ENCODE measurements at regions not wholly inside any gene's neighbourhood (a gene's known extent, or its start where the extent isn't known, plus 50 kb on each side); places are given as distances from the start of the nearest gene placed in this dataset.

DNA sequence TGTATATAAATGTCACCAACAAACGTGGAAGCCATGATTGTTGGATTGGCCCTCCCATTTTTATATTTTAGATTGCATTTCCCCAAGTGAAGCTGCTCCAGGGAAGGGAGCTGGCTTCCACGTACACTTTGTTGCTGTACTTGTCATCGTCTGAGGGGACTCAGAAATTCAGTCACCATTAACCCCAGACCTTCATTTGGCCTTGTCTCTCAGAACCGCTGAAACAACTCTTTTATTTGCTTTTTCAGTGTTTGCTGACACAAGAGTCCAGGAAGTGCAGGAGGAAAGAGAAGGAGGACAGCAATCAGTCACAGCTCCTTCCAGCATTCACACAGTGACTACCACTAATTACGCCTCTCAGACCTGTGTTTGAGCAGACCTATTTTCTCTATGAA lies 276.5 kb downstream of the TBL1XR1 start:
- 28% methylated on average over 4 of the region's 5 CpGs for WGBS (ENCODE audit: insufficient coverage)
- no peak overlapping the region for H3K4me3 ChIP-seq (ENCODE audit: low read depth, low read length)
- H3K4me1 ChIP-seq (ENCODE audit: control insufficient read depth, insufficient read depth, low read length) = no peaks in the 10 kb centered on the region
- no peaks in the 10 kb centered on the region for H3K9me3 ChIP-seq (ENCODE audit: control insufficient read depth, insufficient read depth, low read length)
- peak overlapping the region; percentile 45 for H3K27ac ChIP-seq (ENCODE audit: low read depth, low read length)
- no peaks in the 10 kb centered on the region for H3K36me3 ChIP-seq (ENCODE audit: control insufficient read depth, insufficient read depth, low read length)
- DNase-seq (ENCODE audit: low read depth in 4 of 6, low spot score in 6 of 6) = peak in 2 of 6 donors; percentile 57 to 68
- H3K27me3 ChIP-seq (ENCODE audit: control insufficient read depth, insufficient read depth, low read length) = no peaks in the 10 kb centered on the region

DNA sequence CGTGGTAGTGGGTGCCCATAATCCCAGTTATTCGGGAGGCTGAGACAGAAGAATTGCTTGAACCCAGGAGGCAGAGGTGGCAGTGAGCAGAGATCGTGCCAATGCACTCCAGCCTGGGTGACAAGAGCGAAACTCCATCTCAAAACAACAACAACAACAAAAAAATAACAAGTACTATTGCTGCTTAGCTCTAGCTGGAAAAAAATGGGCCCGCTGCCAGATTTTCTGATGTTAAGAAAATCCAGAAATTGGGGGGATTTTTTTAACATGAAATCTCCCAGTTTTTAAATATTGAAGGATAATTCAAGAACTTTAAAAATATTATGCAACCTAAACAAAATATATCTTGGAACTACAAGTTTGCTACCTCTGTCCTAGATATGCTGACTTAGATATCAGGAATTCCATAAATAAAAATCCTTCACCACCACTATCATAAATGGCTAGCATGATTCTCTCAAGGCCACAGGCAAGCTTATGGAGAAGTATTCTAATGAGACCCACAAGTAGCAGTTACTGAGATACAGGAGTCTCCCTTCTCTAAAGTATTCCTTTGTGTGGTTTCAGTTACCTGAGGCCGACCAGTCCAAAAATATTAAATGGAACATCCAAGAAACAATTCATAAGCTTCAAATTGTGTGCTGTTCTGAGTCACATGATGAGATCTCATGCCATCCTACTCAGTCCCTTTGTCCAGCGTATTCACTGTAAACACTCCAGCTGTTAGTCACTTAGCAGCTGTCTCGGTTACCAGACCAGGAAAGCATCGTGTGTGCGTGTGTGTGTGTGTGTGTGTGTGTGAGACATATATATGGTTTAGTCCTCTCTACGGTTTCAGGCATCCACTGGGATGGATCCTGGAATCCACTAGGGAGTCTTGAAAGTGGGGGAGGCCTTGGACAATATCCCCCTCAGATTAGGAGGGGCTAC lies 277.2 kb downstream of the TBL1XR1 start:
- H3K36me3 ChIP-seq (ENCODE audit: control insufficient read depth, insufficient read depth, low read length) = no peaks in the 10 kb centered on the region
- peak in 1 of 6 donors; percentile 36 for DNase-seq (ENCODE audit: low read depth in 4 of 6, low spot score in 6 of 6)
- no peaks in the 10 kb centered on the region for H3K27me3 ChIP-seq (ENCODE audit: control insufficient read depth, insufficient read depth, low read length)
- H3K4me3 ChIP-seq (ENCODE audit: low read depth, low read length) = no peak overlapping the region
- no peaks in the 10 kb centered on the region for H3K9me3 ChIP-seq (ENCODE audit: control insufficient read depth, insufficient read depth, low read length)
- H3K4me1 ChIP-seq (ENCODE audit: control insufficient read depth, insufficient read depth, low read length) = no peaks in the 10 kb centered on the region
- peak overlapping the region; percentile 45 for H3K27ac ChIP-seq (ENCODE audit: low read depth, low read length)
- 100% methylated on average over 2 of the region's 11 CpGs for WGBS (ENCODE audit: insufficient coverage)

DNA sequence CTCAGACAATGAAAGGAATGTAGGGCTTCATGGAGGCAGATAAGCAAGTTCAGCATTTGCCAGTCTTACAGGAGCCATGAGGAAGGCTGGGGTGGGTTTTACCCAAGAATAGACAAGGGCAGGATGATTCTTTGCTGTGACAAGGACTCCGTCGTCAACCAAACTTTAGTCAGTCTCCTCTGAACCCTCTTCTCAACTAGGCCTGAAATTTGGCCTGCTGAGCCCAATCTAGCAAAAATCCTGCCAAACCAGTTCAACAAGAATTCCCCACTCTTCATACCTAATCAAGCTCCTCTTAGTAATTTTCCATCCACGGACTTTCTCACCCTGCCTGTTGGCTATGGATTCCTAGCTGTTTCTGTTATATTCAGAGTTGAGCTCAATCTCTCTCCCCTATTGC lies 280.5 kb downstream of the TBL1XR1 start:
- no peaks in the 10 kb centered on the region for H3K27me3 ChIP-seq (ENCODE audit: control insufficient read depth, insufficient read depth, low read length)
- no peaks in the 10 kb centered on the region for H3K36me3 ChIP-seq (ENCODE audit: control insufficient read depth, insufficient read depth, low read length)
- H3K27ac ChIP-seq (ENCODE audit: low read depth, low read length) = no peak overlapping the region
- H3K4me1 ChIP-seq (ENCODE audit: control insufficient read depth, insufficient read depth, low read length) = no peaks in the 10 kb centered on the region
- no peak overlapping the region for H3K4me3 ChIP-seq (ENCODE audit: low read depth, low read length)
- DNase-seq (ENCODE audit: low read depth in 4 of 6, low spot score in 6 of 6) = no peak
- 69% methylated on average over 3 of the region's 3 CpGs for WGBS (ENCODE audit: insufficient coverage)
- H3K9me3 ChIP-seq (ENCODE audit: control insufficient read depth, insufficient read depth, low read length) = no peaks in the 10 kb centered on the region

- WGBS (ENCODE audit: insufficient coverage) = 100% methylated on average over 1 of the region's 1 CpG
- DNase-seq (ENCODE audit: low read depth in 4 of 6, low spot score in 6 of 6) = no peak
- H3K4me3 ChIP-seq (ENCODE audit: low read depth, low read length) = no peak overlapping the region
- no peaks in the 10 kb centered on the region for H3K36me3 ChIP-seq (ENCODE audit: control insufficient read depth, insufficient read depth, low read length)
- H3K27me3 ChIP-seq (ENCODE audit: control insufficient read depth, insufficient read depth, low read length) = no peaks in the 10 kb centered on the region
- no peak overlapping the region for H3K27ac ChIP-seq (ENCODE audit: low read depth, low read length)
- no peaks in the 10 kb centered on the region for H3K4me1 ChIP-seq (ENCODE audit: control insufficient read depth, insufficient read depth, low read length)
- no peaks in the 10 kb centered on the region for H3K9me3 ChIP-seq (ENCODE audit: control insufficient read depth, insufficient read depth, low read length)
Measured at GRCh38 chr3:176914764-176915163, 282.5 kb downstream of the TBL1XR1 start.

GRCh38 chr3:176911579-176911978 lies 285.7 kb downstream of the TBL1XR1 start:
- Histone ChIP-seq H3K27me3 (ENCODE audit: control insufficient read depth, insufficient read depth, low read length) (no peaks in the 10 kb centered on the region), H3K27ac (ENCODE audit: low read depth, low read length) (no peak overlapping the region), H3K4me3 (ENCODE audit: low read depth, low read length) (no peak overlapping the region), H3K36me3 (ENCODE audit: control insufficient read depth, insufficient read depth, low read length) (no peaks in the 10 kb centered on the region), H3K4me1 (ENCODE audit: control insufficient read depth, insufficient read depth, low read length) (no peaks in the 10 kb centered on the region), H3K9me3 (ENCODE audit: control insufficient read depth, insufficient read depth, low read length) (peaks cover 3% of the 10 kb centered on the region)
- DNase-seq (ENCODE audit: low read depth in 4 of 6, low spot score in 6 of 6) = peak in 1 of 6 donors; percentile 57
- WGBS (ENCODE audit: insufficient coverage) = no CpG with 5 or more reads among the region's 1 CpG

- no peak for DNase-seq (ENCODE audit: low read depth in 4 of 6, low spot score in 6 of 6)
- Histone ChIP-seq H3K4me3 (ENCODE audit: low read depth, low read length) (no peak overlapping the region), H3K9me3 (ENCODE audit: control insufficient read depth, insufficient read depth, low read length) (peaks cover 3% of the 10 kb centered on the region), H3K36me3 (ENCODE audit: control insufficient read depth, insufficient read depth, low read length) (no peaks in the 10 kb centered on the region), H3K4me1 (ENCODE audit: control insufficient read depth, insufficient read depth, low read length) (no peaks in the 10 kb centered on the region), H3K27ac (ENCODE audit: low read depth, low read length) (no peak overlapping the region), H3K27me3 (ENCODE audit: control insufficient read depth, insufficient read depth, low read length) (no peaks in the 10 kb centered on the region)
- 91% methylated on average over 4 of the region's 4 CpGs for WGBS (ENCODE audit: insufficient coverage)
Measured at GRCh38 chr3:176909044-176909443, 288.2 kb downstream of the TBL1XR1 start.

DNA sequence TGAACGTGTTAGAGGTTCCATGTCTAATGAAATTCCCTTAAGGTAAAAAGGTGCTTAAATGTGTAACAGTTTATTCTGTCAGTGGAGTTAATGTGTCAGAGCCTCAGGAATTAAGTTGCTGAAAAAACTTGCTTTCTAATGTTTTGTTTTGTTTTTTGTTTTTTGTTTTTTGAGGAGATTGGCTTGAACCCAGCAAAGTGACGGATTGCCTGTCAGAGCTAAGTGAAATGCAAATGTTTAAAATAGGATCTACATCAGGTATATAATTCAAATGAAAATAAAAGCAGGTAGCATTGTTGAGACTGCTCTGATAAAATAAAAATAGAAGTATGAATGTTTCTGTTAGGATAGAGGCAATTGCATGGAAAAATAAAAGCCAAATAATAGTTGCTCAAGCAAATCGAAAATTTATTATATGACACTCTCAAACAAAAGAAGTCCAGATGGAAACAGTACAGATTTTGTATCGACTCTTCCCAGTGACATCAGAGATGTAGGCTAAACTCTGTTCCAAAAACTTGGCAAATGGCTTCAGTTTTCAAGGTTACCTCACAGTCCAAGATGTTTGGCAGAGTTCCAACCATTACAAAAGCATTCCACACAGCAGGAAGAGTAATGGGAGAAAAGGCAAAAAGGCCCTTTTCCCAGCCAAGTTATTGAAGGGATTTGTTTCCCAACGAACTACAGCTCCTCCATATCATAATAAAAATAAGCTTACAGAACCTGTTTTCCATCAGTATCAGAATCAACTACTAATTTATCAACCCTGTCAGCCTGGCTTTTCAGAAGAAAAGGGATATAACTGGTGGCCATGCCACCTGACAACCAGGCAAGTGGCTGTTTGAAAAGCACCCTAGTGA lies 291.0 kb downstream of the TBL1XR1 start:
- Histone ChIP-seq H3K4me1 (ENCODE audit: control insufficient read depth, insufficient read depth, low read length) (no peaks in the 10 kb centered on the region), H3K4me3 (ENCODE audit: low read depth, low read length) (no peak overlapping the region), H3K27ac (ENCODE audit: low read depth, low read length) (peak overlapping the region; percentile 36), H3K27me3 (ENCODE audit: control insufficient read depth, insufficient read depth, low read length) (no peaks in the 10 kb centered on the region), H3K9me3 (ENCODE audit: control insufficient read depth, insufficient read depth, low read length) (peaks cover 3% of the 10 kb centered on the region), H3K36me3 (ENCODE audit: control insufficient read depth, insufficient read depth, low read length) (no peaks in the 10 kb centered on the region)
- 0% methylated on average over 2 of the region's 5 CpGs for WGBS (ENCODE audit: insufficient coverage)
- peak in 5 of 6 donors; percentile 57 to 92 (median 64) for DNase-seq (ENCODE audit: low read depth in 4 of 6, low spot score in 6 of 6)

- no peaks in the 10 kb centered on the region for H3K27me3 ChIP-seq (ENCODE audit: control insufficient read depth, insufficient read depth, low read length)
- H3K36me3 ChIP-seq (ENCODE audit: control insufficient read depth, insufficient read depth, low read length) = no peaks in the 10 kb centered on the region
- DNase-seq (ENCODE audit: low read depth in 4 of 6, low spot score in 6 of 6) = peak in 1 of 6 donors; percentile 33
- no peak overlapping the region for H3K27ac ChIP-seq (ENCODE audit: low read depth, low read length)
- H3K4me1 ChIP-seq (ENCODE audit: control insufficient read depth, insufficient read depth, low read length) = no peaks in the 10 kb centered on the region
- no CpG with 5 or more reads among the region's 1 CpG for WGBS (ENCODE audit: insufficient coverage)
- no peak overlapping the region for H3K4me3 ChIP-seq (ENCODE audit: low read depth, low read length)
- H3K9me3 ChIP-seq (ENCODE audit: control insufficient read depth, insufficient read depth, low read length) = peaks cover 3% of the 10 kb centered on the region
Measured at GRCh38 chr3:176905331-176905730, 292.0 kb downstream of the TBL1XR1 start.

- H3K36me3 ChIP-seq (ENCODE audit: control insufficient read depth, insufficient read depth, low read length) = no peaks in the 10 kb centered on the region
- WGBS (ENCODE audit: insufficient coverage) = 100% methylated on average over 2 of the region's 4 CpGs
- H3K27me3 ChIP-seq (ENCODE audit: control insufficient read depth, insufficient read depth, low read length) = no peaks in the 10 kb centered on the region
- peaks cover 3% of the 10 kb centered on the region for H3K9me3 ChIP-seq (ENCODE audit: control insufficient read depth, insufficient read depth, low read length)
- DNase-seq (ENCODE audit: low read depth in 4 of 6, low spot score in 6 of 6) = no peak
- no peak overlapping the region for H3K4me3 ChIP-seq (ENCODE audit: low read depth, low read length)
- H3K27ac ChIP-seq (ENCODE audit: low read depth, low read length) = no peak overlapping the region
- H3K4me1 ChIP-seq (ENCODE audit: control insufficient read depth, insufficient read depth, low read length) = no peaks in the 10 kb centered on the region
Measured at GRCh38 chr3:176904506-176904905, 292.8 kb downstream of the TBL1XR1 start.
